GM12892 (cell line): ENCODE measurements at regions not wholly inside any gene's neighbourhood (a gene's known extent, or its start where the extent isn't known, plus 50 kb on each side); places are given as distances from the start of the nearest gene placed in this dataset.

Source experiments
- POLR2A ChIP-seq: IDR thresholded peaks from 2 replicates; pipeline ENCODE4 v1.6.1; 2011; ENCODE audit warnings: low read depth, low read length, control low read depth
- POLR2AphosphoS5 ChIP-seq: IDR thresholded peaks from 2 replicates; pipeline ENCODE4 v1.6.1; 2011; ENCODE audit warnings: low read depth, low read length, control low read depth
- TAF1 ChIP-seq: IDR thresholded peaks from 2 replicates; pipeline ENCODE4 v1.6.1; 2011; ENCODE audit warnings: low read depth, mild to moderate bottlenecking, control low read depth, low read length, borderline replicate concordance

GRCh38 chr2:188196343-188197008 is 95.2 kb upstream of the GULP1 start:
- no peak for TF ChIP-seq POLR2A
- TF ChIP-seq TAF1: no peak
- TF ChIP-seq POLR2AphosphoS5: no peak
